ENCODE measurements at regions not wholly inside any gene's neighbourhood (a gene's known extent, or its start where the extent isn't known, plus 50 kb on each side); places are given as distances from the start of the nearest gene placed in this dataset.

DNA sequence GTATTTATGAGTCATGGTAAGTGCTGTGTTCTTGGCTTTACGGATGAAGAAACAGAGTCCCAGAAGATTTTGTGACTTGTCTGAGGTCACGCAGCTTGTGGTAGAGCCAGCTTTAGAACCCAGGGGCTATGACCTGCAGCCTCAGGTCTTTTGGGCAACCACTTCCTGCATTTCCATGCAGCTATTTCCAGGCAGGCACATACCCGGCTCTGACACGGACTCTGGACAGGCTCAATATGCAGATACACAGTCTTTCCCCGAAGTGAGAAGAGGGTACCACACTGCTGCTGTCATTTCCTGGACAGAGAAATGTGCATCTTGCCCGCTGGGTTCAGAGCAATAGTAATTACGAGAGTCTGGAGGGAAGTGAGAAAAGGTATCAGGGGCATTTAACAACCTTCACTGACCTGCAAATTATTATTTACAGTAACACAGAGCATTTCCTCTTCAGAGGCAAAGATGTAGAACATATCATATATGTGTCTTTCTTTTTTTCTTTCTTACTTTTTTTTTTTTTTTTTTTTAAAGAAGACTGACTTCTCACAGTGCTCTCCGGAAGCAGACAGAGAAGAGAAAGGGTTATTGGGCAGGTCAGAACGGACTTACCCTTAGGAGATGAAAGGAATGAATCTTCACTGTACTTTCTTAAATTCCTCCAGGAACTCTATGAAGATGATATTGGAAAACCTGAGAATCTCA is 185.1 kb downstream of the CLIC5 start:
- DNase-seq: no peak

DNA sequence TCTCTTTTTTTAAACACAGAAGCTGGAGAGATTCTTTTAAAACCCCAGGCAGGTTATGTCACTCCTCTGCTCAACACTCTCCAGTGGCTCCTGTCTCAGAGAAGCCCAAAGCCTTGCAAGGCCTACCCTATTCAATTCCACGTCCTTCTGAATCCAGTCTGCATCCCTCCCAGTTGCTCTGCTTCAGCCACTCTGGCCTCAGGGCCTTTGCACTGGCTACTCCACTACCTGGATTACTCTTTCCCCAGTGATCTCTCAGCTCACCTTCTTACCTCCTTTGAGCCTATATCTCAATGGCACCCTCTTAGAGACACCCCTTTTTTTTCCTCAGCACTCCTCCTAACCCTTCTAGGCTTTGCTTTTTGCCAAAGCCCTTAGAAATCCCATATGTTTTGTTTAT is 185.8 kb downstream of the CLIC5 start:
- no peak for DNase-seq

DNA sequence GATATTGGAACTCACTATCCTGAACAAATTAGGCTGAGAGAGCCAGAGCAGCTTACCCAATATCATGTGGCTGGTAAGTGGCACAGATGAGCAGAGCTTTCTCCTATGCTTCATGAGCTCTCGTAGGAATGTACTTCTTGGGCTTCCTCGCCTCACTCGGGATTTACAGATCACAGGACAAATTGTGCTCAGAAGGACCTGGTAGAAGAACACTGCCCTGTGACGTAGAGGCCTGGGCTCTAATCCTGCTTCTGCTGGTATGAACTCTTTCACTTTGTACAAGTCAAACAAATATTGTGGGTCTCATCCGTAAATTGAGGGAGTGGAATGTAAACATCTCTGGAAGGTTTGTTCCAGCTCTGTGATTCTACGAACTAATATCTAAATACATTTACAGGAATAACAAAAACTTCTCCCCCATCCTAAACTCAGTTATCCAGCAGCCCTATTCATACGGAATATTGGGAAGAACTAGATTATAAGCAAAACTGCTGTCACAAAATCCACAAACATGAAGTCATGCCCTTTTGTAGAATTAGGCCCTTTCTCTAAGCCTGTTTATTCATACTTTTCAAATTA is 187.6 kb downstream of the CLIC5 start:
- DNase-seq: no peak

DNA sequence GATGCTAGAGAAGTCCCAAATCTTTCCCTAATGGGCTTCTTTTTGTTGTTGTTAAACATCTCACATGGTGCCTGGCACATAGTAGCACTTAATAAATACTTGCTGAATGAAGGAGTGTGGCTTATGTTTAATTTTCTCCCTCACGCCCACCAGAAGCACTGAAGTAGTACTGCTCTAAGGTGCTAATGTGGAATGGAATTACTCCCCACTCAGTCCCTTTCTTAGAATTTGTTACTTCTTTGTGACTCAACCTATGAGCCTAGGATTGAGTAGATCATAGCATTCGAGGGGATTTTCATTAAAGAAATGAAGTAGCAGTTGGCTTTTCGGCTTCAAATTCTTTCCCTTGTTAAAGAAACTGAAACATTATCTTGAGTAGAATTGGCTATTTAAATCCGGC is 192.8 kb downstream of the CLIC5 start:
- DNase-seq: no peak

DNA sequence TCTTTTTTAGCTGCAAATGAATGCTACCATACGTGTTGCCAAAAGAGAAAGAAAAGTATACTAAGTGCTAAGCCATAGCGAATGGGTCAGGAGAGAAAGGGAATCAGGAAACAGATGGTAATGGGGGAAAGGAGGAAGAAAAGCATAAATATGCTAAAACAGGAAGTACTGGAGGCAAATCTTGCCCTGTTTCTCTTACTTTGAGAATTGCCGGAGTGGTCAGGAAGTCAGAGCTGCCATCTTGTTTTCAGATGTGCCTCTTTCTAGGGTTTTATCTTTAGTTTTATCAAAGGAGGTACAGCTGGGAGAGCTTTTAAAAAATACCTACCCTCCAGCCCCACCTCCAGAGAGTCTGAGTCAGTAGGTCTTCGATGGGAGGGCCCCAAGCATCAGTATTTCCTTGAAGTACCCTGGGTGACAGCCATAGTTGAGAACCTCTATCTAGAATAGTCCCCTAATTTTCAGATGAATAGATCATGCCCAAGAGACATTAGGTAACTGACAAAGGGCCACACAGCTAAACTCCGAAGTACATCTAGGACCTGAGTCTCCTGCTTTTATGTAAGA is 193.3 kb downstream of the CLIC5 start:
- DNase-seq: no peak

DNA sequence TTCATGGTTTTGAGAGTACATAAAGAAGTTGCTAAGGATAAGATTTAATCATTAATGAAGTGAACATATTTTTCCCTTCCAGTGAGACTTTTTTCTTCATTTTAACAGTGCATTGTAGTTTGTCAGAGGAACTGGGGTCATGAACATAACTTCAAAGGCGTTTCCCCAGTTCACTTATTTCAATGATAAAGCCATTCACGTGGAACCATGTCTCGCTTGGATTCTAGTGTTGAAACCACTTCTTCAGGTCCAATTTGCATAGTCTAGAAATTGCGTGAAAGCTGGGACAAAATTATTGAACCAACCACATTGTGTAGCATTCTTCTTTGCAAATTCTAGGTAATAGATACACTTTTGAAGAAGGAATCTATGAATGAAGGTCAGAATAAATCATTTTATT is 197.0 kb downstream of the CLIC5 start:
- no peak for DNase-seq

DNA sequence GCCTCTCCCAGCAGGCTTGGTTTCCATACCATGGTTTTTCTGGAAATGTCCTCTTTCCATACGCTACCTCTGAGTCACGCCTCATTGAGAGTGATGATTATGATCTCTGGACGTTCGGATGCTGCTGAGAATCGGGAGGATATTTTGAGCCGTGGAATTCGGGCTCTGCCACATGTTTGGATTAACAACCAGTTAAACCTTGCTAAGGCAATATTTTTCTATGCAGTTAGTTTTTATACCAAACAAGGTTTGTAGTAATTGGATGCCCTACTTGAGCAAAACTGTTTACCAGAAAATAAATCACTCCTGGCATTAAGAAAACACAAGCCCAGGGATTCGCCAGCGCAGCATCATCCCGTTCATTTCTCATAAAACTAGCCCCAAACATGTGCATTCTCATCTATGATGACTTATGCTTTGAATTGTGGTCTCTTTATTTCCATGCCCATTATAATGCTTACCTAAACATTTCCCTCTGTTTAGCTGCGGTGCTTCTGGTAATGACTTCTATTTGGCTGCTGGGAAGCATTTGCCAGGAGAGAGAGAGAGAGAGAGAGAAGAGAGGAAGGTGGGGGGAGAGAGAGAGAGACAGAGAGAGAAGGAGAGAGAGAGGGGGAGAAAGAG is 198.9 kb downstream of the CLIC5 start:
- no peak for DNase-seq

DNA sequence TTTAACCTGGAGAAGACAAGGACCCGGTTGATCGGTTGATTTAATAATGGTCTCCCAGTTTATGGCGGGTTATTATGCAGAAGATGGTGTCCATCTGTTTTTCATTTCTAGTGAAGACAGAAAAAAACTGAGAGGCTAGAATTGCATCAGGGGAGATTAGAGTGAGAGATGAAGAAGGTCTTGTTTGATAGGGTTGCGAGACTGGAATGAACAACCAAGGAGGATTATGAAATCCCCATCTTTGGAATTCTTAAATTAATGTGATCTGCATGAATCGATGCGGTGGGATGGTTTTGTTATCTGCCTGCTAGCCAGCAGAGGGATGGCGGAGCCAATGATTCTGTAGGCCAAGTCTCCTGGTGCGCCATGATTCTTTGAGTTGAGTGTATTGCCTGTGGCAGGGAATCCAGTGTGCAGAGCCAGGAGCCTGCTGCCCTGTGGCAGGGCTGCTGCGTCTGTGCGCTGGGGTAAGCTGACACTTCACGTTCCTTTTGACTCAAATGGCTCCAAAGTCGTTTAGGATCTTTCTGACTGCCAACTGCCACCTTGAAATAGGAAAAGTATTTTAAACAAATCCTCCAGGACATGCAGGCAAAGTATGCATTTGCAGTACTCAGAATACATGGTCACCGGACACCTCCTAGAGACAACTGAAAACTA is 200.1 kb downstream of the CLIC5 start:
- DNase-seq: no peak

DNA sequence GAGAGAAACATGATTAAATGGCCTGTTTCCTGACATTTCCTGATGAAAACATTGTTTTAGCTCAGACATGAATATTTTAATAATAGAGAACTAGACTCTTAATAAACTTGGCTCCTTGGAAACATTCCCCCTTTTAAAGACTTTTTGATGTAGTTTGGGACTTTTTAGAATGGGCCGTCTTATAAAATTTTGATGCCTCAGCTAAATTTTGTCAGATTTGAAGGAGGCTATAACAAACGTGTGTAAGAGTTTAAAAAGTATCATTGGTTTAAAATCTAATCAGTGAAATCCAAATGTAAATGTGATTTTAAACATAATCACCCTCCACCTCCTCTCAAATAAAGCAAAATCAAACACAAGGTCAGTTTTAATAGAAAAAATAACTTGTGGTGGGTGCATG is 200.9 kb downstream of the CLIC5 start:
- DNase-seq: no peak

DNA sequence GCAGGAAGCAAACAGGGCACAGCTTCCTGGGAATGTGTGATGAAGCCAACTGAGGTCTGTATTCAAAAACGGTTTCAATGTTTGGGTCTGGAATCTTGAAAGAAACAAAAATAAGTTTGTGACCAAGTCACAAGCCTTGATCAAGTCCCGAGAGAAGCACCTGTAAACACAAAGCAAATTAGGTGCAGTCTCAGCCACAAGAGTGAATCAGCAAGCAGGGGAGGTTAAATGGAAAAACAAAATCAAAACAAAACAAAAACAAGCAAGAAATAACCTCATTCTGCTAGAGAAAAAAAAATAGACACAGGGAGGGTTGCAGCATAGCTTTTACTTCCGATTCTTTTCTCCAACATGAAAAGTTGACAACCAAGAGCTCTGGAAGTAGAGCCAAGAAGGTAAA is 201.7 kb downstream of the CLIC5 start:
- DNase-seq: no peak

DNA sequence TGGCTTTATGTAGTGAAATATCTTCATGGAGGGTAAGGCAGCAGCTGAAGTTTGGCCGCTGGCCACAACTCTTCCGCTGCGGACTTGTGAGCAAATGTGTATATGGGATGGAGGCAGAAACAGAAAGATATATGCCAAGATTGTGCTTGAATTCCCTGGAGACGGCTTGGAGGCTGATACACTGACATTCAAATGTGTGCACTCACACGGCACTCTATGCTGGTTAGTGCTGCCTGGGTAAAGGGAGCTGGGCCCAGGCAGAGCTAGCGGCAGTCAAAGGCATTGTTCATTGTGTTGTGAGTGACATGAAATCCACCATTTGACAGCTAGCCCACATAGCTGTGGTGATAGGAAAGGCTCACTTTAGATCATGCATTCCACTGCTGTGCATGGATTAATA is 202.7 kb downstream of the CLIC5 start:
- DNase-seq: no peak

DNA sequence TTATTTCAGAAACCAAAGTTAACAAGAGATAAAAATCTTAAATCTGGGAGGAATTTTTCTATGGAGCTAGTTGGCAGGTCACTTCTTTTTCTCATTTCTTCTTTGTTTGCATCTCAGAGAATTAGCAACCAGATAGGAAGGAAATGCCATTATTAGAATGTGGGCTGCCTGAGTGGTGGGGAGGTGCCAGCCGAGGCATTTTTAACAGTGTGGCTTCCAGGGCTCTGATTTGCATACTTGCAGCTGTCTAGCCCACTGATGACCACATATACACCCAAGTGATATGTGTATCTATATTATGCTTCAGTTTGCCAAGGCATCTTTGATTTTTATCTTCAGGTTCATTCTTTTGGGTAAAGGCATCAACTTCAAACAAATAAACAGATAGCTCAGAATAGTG is 206.7 kb downstream of the CLIC5 start:
- no peak for DNase-seq

DNA sequence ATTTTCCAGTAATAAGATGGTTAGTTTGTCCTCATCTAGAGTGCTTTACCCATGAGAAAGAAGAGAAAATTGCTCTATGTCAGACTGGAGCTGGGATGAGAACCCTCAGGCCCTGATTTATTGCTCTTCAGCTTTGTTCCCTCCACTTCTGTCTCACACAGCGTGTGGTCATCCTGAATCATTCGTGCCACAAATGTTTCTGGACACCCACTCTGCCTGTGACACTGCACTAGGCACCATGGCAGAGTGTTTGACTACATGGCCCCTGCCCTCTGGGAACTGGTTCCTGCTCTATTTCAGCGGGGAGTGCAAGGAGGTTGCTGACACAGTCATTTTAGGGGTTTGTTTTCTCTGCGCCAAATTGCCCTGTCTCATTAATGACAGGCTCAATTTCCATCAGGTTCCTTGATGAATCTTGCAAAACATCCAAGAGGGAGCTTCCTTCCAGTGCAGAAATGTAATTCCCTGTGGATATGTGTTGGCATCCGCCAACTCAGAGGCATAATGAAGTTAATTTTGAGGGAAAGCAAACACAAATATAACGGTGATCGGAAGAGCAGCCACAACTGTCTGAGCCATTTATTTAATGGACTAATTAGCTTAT is 207.5 kb downstream of the CLIC5 start:
- DNase-seq: no peak

DNA sequence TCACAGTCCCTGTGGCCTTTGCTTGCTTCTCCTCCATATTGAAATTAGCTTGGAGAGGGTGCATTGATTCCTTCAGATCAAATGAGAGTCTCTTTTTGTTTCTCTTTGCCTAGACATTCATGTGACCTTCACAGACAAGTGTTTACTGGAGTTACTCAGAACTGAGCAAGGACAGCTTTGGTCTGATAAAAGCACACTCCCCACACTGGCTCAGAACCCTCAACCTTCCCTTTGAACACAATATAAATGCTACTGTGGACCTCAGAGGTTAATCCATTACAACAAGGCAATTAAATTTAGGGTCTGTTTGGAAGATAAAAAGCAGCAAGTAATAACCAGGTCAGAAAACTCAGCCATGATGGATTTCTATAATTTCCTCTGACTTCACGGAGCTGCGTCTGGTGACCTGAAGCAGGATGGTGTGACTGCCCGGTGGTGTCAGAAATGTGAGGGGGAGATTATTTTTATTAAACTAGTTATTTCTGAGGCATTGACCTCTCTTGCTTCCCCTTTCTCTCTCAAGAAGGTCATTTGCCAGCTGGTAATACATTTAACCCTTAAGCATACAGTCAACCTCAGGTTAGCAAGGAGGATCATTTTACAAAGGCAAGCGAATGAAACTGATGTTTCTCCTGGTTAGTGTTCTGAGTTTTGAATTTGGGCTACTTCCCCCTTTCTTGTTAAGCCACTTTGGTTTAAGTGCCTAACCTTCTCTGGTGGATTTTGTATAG is 208.2 kb downstream of the CLIC5 start:
- DNase-seq: no peak

DNA sequence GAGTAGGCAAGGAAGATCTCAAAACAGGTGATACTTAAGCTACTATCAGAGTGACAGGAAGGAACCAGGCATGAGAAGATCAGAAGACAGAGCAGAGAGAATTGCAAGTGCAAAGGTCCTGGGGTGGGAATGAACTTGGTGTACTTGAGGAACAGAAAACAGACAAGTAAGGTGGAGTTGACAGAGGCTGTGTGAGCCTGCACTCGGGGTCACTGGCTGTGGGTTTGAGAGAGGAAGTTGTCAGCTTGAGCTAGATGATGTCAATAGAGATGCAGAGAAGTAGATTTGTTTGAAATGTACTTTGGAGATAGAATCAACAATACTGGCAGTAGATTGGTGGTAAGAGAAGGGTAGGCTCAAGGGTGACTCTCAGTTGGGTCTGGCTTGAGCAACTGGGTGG is 209.5 kb downstream of the CLIC5 start:
- DNase-seq: no peak

DNA sequence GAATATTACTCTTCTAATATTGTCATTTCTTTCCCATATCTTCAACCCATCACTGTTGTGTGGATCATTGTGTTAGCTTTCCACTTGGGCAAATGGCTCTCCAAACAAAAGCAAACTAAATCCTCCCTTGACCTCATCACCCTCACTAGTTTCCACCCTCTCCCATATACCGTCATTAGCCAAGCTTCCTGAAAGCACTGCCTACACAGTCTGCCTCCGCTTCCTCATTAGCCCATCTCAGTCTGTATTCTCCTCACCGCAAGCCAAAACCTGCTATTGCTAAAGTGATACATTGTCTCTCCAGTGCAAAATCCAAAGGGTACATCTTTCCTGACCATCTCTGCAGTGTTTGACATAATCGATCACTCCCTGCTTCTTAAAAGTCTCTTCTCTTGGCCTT is 212.6 kb downstream of the CLIC5 start:
- DNase-seq: no peak

DNA sequence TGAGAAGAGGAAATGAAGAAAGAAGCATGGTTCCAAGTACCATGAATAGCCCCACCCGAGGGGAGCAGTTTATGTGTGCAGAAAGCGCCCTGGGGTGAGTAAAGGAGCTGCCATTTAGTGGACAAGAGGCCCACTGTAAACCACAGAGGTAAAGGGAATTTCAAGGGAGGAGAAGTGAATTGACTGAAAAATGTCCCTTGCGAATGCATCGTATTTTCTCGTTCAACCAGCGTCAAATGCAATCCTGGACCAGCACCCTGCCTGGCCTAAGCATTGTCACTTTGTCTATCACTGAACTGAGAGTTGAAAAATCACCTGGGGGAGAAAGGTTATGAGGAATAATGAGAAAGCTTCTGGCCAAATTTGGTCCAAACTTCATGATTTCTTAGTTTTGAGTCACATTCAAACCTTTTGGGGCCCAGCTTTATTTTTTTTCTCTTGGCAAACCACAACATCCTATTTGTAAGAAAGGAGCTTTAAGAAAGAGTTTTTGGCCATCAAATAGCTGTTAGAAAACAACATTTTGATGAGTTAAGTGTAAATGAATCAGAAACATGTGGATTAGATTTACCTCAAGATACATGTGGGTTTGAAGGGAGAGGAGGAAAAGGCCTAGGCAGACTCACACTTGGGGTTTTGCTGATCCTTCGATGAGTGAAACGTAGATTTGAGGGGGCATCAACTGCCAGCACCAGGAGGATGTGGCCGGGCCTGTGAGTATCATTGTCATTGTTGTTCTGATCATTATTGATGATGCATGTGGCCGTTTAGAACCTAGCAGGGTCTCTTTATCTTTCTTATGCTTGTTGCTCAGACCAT is 214.0 kb downstream of the CLIC5 start:
- no peak for DNase-seq

DNA sequence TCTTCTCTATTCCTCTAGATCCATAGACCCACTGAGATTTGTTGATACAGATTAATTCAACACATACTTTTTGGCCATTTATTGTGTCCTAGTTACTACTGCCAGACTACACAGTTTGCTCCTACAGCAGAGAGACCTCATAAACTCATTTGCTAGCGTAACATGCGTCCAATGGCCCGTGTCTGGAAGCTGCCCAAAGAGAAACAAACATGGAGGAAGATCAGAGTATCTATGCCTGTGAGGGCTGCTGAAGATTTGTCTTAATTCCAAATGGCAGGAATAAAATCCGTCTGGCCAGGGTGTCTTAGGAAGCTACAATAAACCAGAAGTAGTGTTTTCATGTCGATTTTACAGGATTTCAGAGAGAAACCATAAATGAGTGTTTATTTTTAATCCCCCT is 214.7 kb downstream of the CLIC5 start:
- DNase-seq: no peak

DNA sequence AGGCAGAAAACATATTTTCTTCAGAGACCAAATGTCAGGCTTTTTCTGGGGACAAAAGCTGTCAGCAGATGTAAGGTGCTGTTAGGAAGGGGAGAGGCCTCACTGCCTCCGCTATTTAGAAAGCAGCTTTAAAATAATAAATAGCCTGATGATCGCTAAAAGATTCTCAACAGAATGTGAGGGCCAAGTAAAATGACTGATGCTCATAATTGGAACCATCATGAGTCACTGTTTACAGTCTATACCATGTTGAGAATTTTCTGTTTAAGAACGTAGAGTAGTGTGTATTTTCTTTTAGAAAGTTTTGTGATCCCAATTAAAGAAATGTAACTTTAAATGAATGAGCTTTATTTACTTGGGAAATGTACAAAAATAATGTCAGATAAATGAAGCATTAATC is 220.0 kb downstream of the CLIC5 start:
- no peak for DNase-seq

DNA sequence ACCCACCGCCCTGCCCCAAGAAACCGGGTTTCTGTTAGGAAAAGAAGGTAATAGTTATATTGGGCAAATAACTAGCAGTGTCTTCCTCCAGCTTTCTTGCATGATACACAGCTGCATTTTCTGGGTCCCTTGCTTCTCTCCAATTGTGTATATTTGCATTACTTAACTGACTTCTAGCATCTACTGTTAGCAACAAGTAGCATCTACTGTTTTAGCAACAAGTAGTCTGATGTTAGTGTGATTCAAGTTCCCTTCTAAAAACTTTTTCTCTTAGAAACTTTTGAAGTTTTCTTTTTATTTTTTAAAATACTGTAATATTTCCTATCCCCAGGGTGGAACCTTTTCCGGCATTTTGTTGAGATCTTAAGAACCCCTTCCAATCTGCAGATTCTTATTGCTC is 221.2 kb downstream of the CLIC5 start:
- no peak for DNase-seq

DNA sequence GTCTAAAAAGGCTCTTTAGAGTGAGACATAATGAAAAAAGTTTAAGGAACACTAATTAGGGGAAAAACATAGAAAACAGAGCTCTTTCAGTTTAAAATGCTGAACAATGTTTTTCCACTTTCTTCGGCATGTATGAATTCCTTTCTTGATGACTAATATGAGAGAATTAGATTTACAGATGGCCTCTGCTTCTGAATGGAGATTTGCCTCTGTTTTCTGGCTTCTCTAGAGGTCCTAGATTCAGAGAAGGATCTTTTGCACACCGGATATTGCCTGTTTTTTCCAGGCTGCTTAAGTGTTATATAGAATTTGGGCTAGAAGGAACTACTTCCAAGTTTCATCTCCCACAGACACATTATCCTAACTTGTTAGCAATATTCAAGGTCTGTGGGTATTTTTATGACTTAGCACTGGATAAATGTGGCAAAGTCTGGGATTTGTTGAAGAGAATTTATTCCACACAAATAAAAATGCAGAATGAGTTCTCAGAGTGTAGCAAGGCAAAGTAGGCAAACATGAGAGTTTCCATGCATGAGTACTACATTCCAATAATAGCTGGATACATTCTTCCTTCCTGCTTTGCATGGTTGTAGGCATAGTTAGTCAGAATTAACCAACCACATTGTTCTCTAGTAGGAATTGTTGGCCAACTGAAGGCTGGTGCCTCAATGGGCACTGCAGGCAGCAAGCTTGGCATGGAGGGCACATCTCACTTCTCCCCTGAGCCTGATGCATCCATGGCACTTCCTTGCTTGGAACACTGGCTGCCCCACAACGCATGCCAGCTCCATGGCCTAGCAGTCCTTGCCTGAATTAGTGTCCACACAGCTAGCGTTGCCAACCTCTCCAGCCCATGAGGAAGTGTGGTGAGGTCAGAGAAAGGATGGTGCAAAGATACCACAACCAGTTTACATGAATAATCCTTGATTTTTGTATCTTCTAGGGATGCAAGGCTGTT is 224.2 kb downstream of the CLIC5 start:
- DNase-seq: no peak

Measured in hematopoietic multipotent progenitor cell treated with erythropoietin and hydrocortisone succinate and interleukin-3 and kit ligand, for 8 days (in vitro differentiated cells).